OCI-LY7 (cell line): ENCODE measurements at regions not wholly inside any gene's neighbourhood (a gene's known extent, or its start where the extent isn't known, plus 50 kb on each side); places are given as distances from the start of the nearest gene placed in this dataset.

ENCODE experiments used
- EZH2phosphoT487 ChIP-seq: fragments of 200-600 bp; sonication (generic); IDR thresholded peaks from 2 replicates; pipeline ENCODE4 v1.6.1; 2018; ENCODE audit warnings: low read depth, borderline replicate concordance, mild to moderate bottlenecking, mixed run types, antibody characterized with exemption, low read length, moderate library complexity, mixed read lengths
- TF ChIP-seq, protein P1 (sequence below): fragments of 200-600 bp; sonication (generic); conservative IDR thresholded peaks from 2 replicates; pipeline ENCODE4 v1.5.1; 2014; ENCODE audit warnings: mild to moderate bottlenecking, antibody characterized with exemption, low read length, moderate library complexity, mixed read lengths

DNA sequence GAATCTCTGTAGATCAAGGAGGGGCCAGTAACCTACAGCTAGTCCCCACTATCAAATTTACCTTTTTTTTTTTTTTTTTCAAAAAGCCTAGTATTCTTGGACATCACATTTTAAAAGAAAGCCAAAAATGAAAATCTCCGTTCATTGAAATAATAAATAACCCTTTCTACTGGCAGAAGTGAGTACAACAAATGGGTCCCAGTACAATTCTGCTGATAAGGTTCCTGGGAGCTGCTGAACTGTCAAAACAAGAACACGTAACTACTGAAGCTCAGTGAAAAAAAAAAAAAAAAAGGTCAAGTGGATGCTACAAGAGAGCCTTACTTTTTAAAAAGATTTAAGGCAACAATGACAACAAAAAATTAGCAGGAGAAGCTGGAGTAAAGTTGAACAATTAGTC, 464.9 kb downstream of the EPM2A start:
- TF ChIP-seq, protein P1, sequence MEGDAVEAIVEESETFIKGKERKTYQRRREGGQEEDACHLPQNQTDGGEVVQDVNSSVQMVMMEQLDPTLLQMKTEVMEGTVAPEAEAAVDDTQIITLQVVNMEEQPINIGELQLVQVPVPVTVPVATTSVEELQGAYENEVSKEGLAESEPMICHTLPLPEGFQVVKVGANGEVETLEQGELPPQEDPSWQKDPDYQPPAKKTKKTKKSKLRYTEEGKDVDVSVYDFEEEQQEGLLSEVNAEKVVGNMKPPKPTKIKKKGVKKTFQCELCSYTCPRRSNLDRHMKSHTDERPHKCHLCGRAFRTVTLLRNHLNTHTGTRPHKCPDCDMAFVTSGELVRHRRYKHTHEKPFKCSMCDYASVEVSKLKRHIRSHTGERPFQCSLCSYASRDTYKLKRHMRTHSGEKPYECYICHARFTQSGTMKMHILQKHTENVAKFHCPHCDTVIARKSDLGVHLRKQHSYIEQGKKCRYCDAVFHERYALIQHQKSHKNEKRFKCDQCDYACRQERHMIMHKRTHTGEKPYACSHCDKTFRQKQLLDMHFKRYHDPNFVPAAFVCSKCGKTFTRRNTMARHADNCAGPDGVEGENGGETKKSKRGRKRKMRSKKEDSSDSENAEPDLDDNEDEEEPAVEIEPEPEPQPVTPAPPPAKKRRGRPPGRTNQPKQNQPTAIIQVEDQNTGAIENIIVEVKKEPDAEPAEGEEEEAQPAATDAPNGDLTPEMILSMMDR: no peak
- no peak for TF ChIP-seq EZH2phosphoT487
